Adrenal gland (tissue), 5 donors: ENCODE measurements at regions not wholly inside any gene's neighbourhood (a gene's known extent, or its start where the extent isn't known, plus 50 kb on each side); places are given as distances from the start of the nearest gene placed in this dataset.

Source experiments
- POLR2A ChIP-seq, 2 donors: fragments of 450-650 bp; IDR thresholded peaks; one replicate each; pipeline ENCODE4 v1.6.1; 2017; ENCODE audit warnings: antibody characterized with exemption in 2 of 2, mild to moderate bottlenecking in 2 of 2, moderate library complexity in 1 of 2
- TF ChIP-seq, protein P1 (sequence below), 6 experiments: fragments of 450-650 bp in 4 of 6; fragments of 200-600 bp in 2 of 6; sonication (generic) in 1 of 6; IDR thresholded peaks; 1 replicate in 5 of 6; 2 replicates in 1 of 6; pipeline versions ENCODE4 v1.5.1 to v1.8.0; 2016 to 2021; ENCODE audit warnings: antibody characterized with exemption in 6 of 6, mild to moderate bottlenecking in 2 of 6, moderate library complexity in 1 of 6
- donor health status: DM: no; HTN: no; CAD: no.

DNA sequence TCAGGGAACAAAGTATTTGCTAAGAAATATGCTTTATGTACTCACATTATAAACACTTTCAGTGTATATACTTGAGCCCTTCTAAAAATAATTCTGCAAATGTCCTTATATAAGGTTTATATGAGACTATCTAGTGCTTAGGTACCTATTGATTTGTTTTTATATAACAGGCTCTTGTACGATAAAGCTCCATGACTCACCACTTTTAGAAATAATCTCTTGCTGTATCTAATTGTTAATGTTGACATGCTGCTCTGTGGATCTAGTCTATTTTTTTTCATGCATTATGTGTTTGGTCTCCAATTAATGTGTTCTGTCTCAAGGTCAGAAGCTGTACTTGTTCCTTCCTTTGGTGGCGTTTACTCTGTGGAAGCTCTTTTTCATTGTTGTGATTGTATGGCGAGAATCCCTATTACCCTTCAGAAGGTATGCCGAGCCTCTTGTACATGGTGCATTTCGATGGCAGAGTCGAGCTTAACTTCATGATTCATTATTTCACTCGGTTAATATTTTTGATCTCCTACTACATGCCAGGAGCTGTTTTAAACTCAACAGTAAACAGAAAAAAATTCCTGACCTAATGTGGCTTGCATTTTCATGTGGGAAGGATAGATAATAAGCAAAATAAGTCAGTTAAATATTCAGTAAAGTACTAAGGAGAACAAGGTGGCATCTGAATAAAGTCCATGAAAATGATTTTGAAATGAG is 361.6 kb downstream of the COG6 start:
- TF ChIP-seq, protein P1, sequence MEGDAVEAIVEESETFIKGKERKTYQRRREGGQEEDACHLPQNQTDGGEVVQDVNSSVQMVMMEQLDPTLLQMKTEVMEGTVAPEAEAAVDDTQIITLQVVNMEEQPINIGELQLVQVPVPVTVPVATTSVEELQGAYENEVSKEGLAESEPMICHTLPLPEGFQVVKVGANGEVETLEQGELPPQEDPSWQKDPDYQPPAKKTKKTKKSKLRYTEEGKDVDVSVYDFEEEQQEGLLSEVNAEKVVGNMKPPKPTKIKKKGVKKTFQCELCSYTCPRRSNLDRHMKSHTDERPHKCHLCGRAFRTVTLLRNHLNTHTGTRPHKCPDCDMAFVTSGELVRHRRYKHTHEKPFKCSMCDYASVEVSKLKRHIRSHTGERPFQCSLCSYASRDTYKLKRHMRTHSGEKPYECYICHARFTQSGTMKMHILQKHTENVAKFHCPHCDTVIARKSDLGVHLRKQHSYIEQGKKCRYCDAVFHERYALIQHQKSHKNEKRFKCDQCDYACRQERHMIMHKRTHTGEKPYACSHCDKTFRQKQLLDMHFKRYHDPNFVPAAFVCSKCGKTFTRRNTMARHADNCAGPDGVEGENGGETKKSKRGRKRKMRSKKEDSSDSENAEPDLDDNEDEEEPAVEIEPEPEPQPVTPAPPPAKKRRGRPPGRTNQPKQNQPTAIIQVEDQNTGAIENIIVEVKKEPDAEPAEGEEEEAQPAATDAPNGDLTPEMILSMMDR (IDR thresholded peaks at IDR 0.05): no peak
- TF ChIP-seq POLR2A (IDR thresholded peaks at IDR 0.05): no peak
